ENCODE measurements at regions not wholly inside any gene's neighbourhood (a gene's known extent, or its start where the extent isn't known, plus 50 kb on each side); places are given as distances from the start of the nearest gene placed in this dataset.

DNA sequence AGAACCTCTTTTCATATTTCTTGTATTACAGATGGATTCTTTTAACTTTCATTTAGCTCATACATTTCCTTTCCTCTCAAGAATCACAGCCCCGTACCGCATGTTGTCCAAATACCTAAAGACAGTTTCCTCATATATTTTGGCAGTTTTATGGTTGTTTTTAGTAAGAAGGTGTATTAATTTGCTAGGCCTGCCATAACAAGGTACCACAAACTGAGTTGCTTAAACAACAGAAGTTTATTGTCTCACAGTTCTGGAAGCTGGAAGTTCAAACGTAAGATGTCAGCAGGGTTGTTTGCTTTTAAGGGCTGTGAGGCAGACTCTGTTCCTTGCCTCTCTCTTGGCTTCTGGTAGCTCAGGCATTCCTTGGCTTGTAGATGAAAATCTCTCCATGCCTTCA, 343.2 kb upstream of the TNP1 start:
- TF ChIP-seq, protein P1, sequence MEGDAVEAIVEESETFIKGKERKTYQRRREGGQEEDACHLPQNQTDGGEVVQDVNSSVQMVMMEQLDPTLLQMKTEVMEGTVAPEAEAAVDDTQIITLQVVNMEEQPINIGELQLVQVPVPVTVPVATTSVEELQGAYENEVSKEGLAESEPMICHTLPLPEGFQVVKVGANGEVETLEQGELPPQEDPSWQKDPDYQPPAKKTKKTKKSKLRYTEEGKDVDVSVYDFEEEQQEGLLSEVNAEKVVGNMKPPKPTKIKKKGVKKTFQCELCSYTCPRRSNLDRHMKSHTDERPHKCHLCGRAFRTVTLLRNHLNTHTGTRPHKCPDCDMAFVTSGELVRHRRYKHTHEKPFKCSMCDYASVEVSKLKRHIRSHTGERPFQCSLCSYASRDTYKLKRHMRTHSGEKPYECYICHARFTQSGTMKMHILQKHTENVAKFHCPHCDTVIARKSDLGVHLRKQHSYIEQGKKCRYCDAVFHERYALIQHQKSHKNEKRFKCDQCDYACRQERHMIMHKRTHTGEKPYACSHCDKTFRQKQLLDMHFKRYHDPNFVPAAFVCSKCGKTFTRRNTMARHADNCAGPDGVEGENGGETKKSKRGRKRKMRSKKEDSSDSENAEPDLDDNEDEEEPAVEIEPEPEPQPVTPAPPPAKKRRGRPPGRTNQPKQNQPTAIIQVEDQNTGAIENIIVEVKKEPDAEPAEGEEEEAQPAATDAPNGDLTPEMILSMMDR (IDR thresholded peaks at IDR 0.05) = no peak
- TF ChIP-seq POLR2A (IDR thresholded peaks at IDR 0.05) = no peak
